Right lobe of liver (tissue), 6 donors: ENCODE measurements at regions not wholly inside any gene's neighbourhood (a gene's known extent, or its start where the extent isn't known, plus 50 kb on each side); places are given as distances from the start of the nearest gene placed in this dataset.

Experiments
- ATAC-seq, 4 donors: fragments of 200-7000 bp; cut with Tn5 transposase; one replicate each; pipeline ENCODE4 v1.9.1; 2020; ENCODE audit warnings: mild to moderate bottlenecking in 4 of 4, moderate library complexity in 4 of 4
- DNase-seq, 3 donors: peaks; one replicate each; pipeline ENCODE4 v3.0.0-alpha.2; 2020
- H3K27ac ChIP-seq, 3 donors: fragments of 200-600 bp; one replicate each; pipeline ENCODE4 v1.8.0; 2022
- H3K27me3 ChIP-seq, 2 donors: fragments of 200-600 bp; one replicate each; pipeline ENCODE4 v1.8.0; 2022
- H3K36me3 ChIP-seq, 4 donors: fragments of 200-600 bp; sonication (generic) in 1 of 4; one replicate each; pipeline versions ENCODE4 v1.5.1 to v1.8.0; 2017 to 2022; ENCODE audit warnings: control low read depth in 1 of 4
- H3K4me1 ChIP-seq, 4 donors: fragments of 200-600 bp; sonication (generic) in 1 of 4; one replicate each; pipeline versions ENCODE4 v1.5.1 to v1.8.0; 2017 to 2022; ENCODE audit warnings: control low read depth in 1 of 4
- H3K4me3 ChIP-seq, 3 donors: fragments of 200-600 bp; one replicate each; pipeline ENCODE4 v1.8.0; 2022
- H3K9me3 ChIP-seq, 4 donors: fragments of 200-600 bp; sonication (generic) in 1 of 4; one replicate each; pipeline versions ENCODE4 v1.5.1 to v1.8.0; 2017 to 2022; ENCODE audit warnings: control low read depth in 1 of 4
- POLR2A ChIP-seq: fragments of 450-650 bp; IDR thresholded peaks from one replicate; pipeline ENCODE4 v1.6.1; 2017; ENCODE audit warnings: antibody characterized with exemption, mild to moderate bottlenecking
- WGBS: methylation state at CpG from one replicate; pipeline ENCODE4 v1.1.6; 2018; ENCODE audit warnings: low coverage, low lambda C conversion rate; ENCODE audit not compliant: insufficient coverage; ENCODE audit errors: missing lambda C conversion rate; 5-methylcytosine and 5-hydroxymethylcytosine counted together
- intact Hi-C, 2 donors: fragments of 100-400 bp; cut with DNase I; formaldehyde crosslinking; loops; one replicate each; pipeline versions ENCODE4 v1.11.2 to v1.14.1; 2022
- TF ChIP-seq, protein P1 (sequence below), 4 donors: fragments of 200-600 bp in 3 of 4; fragments of 450-650 bp in 1 of 4; IDR thresholded peaks; one replicate each; pipeline versions ENCODE4 v1.5.1 to v1.8.0; 2016 to 2022; ENCODE audit warnings: antibody characterized with exemption in 4 of 4, mild to moderate bottlenecking in 2 of 4
- donor health status: DM: no; HTN: yes; CAD: no.
- donor health status: DM: no; HTN: no; CAD: no.
- donor health status: DM: no; HTN: no; CAD: no.
- donor health status: DM: no; HTN: yes; CAD: no.
- donor health status: DM: no; HTN: yes; CAD: no.

DNA sequence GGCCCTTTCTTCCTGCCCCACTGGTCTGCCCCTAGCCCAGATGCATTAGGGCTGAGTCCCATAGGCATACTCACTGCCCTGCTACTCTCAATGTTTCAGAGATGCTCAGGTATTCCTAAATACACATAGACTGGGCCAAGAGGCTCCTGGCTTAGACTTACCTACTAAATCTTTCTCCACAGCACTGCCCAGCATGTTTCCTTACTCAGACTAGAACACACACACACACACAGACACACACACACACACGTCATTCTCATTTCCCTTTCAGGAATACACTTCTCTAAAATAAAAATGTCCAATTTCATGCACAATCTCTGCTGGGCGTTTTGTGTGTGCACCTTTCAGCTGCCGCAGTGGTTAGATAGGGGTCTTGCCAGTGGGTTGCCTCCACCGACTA, 175.7 kb downstream of the FAM43A start:
- H3K27ac ChIP-seq, result no peak overlapping the region
- intact Hi-C loops, result no loop called here
- no peak overlapping the region for H3K4me3 ChIP-seq
- DNase-seq (no peak), ATAC-seq (peak in 2 of 4 donors; percentile 24 to 46)
- H3K27me3 ChIP-seq, result no peaks in the 10 kb centered on the region
- no peaks in the 10 kb centered on the region for H3K36me3 ChIP-seq
- no peaks in the 10 kb centered on the region for H3K9me3 ChIP-seq
- no peak for TF ChIP-seq POLR2A
- TF ChIP-seq, protein P1, sequence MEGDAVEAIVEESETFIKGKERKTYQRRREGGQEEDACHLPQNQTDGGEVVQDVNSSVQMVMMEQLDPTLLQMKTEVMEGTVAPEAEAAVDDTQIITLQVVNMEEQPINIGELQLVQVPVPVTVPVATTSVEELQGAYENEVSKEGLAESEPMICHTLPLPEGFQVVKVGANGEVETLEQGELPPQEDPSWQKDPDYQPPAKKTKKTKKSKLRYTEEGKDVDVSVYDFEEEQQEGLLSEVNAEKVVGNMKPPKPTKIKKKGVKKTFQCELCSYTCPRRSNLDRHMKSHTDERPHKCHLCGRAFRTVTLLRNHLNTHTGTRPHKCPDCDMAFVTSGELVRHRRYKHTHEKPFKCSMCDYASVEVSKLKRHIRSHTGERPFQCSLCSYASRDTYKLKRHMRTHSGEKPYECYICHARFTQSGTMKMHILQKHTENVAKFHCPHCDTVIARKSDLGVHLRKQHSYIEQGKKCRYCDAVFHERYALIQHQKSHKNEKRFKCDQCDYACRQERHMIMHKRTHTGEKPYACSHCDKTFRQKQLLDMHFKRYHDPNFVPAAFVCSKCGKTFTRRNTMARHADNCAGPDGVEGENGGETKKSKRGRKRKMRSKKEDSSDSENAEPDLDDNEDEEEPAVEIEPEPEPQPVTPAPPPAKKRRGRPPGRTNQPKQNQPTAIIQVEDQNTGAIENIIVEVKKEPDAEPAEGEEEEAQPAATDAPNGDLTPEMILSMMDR (IDR thresholded peaks at IDR 0.05), result no peak
- WGBS, result 65% methylated on average over 4 of the region's 4 CpGs
- H3K4me1 ChIP-seq, result no peaks in the 10 kb centered on the region

DNA sequence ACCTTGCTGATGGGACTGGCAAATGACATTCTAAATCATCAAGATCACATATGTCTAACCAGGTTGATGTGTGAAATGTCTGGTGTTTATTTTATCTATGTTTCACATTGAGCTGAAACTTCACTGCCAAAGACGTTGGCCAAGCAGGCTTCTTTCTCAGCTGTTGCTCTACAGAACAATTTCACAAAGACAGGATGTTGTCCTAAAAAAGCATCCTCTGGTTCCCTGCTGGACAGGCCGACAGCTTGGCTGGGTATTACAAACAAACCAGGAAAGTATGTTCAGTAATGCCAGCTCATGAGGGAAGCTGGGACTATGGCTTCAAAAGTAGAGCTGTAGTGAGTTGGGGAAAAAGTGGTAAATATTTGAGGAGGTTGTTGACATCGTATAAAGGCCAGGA, 179.4 kb downstream of the FAM43A start:
- ATAC-seq (no peak), DNase-seq (no peak)
- H3K4me1 ChIP-seq, result peaks cover 0 to 10% (median 5%) of the 10 kb centered on the region in 4 donors
- no peaks in the 10 kb centered on the region for H3K27me3 ChIP-seq
- no peak overlapping the region for H3K4me3 ChIP-seq
- WGBS, result 40% methylated on average over 3 of the region's 3 CpGs
- no peaks in the 10 kb centered on the region for H3K36me3 ChIP-seq
- no peak for TF ChIP-seq POLR2A
- TF ChIP-seq, protein P1 (IDR thresholded peaks at IDR 0.05), result no peak
- no peak overlapping the region for H3K27ac ChIP-seq
- intact Hi-C loops, result no loop called here
- no peaks in the 10 kb centered on the region for H3K9me3 ChIP-seq

GRCh38 chr3:194865615-194866014, 179.9 kb downstream of the FAM43A start:
- H3K9me3 ChIP-seq, result no peaks in the 10 kb centered on the region

DNA sequence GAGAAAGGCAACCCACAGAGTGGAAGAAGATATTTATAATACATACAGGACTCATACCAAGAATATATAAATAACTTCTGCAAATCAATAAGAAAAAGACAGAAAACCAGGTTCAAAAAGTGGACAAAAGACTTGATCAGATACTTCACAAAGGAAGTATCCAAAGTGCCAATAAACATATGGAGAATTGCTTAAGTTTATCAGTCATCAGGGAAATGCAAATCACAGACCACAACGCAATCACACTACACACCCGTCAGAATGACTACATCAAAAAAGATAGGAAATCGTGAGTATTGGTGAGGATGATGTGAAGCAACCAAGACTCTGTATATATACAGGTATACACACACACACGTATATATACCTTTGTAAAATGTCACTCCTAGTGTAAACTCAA, 180.6 kb downstream of the FAM43A start:
- no peak overlapping the region for H3K4me3 ChIP-seq
- no peak for DNase-seq
- 67% methylated on average over 4 of the region's 4 CpGs for WGBS
- no peaks in the 10 kb centered on the region for H3K27me3 ChIP-seq
- intact Hi-C loops, result no loop called here
- no peaks in the 10 kb centered on the region for H3K36me3 ChIP-seq
- TF ChIP-seq, protein P1 (IDR thresholded peaks at IDR 0.05), result no peak
- no peak for TF ChIP-seq POLR2A
- H3K9me3 ChIP-seq, result no peaks in the 10 kb centered on the region
- peaks cover 0 to 20% (median 9%) of the 10 kb centered on the region in 4 donors for H3K4me1 ChIP-seq
- no peak overlapping the region for H3K27ac ChIP-seq
- no peak for ATAC-seq

More at GRCh38 chr3:194865615-194866014, 179.9 kb downstream of the FAM43A start:
- H3K36me3 ChIP-seq, result no peaks in the 10 kb centered on the region
- H3K4me3 ChIP-seq, result no peak overlapping the region
- H3K27me3 ChIP-seq, result no peaks in the 10 kb centered on the region
- TF ChIP-seq, protein P1 (IDR thresholded peaks at IDR 0.05), result no peak
- TF ChIP-seq POLR2A, result no peak
- ATAC-seq (no peak), DNase-seq (no peak)
- 76% methylated on average over 2 of the region's 2 CpGs for WGBS
- peaks cover 0 to 14% (median 7%) of the 10 kb centered on the region in 4 donors for H3K4me1 ChIP-seq
- no peak overlapping the region for H3K27ac ChIP-seq
- intact Hi-C loops, result no loop called here
